ENCODE measurements at regions not wholly inside any gene's neighbourhood (a gene's known extent, or its start where the extent isn't known, plus 50 kb on each side); places are given as distances from the start of the nearest gene placed in this dataset.

GRCh38 chr10:62658516-62658915, 146.0 kb upstream of the ADO start:
- Histone ChIP-seq H3K36me3 (ENCODE audit: control insufficient read depth in 2 of 2, extremely low read depth in 1 of 2, insufficient read depth in 2 of 2, low read length in 2 of 2) (no peaks in the 10 kb centered on the region), H3K27me3 (ENCODE audit: control insufficient read depth in 2 of 2, insufficient read depth in 2 of 2, low read length in 2 of 2) (no peaks in the 10 kb centered on the region), H3K4me3 (replicated peaks in 1 of 3; ENCODE audit: insufficient read depth in 1 of 3, low read depth in 1 of 3, low read length in 3 of 3) (no peak overlapping the region), H3K9me1 (replicated peaks; ENCODE audit: control insufficient read depth, extremely low read depth, insufficient read depth, low read length) (no peaks in the 10 kb centered on the region), H3K79me2 (ENCODE audit: control insufficient read depth, insufficient read depth, low read length) (no peaks in the 10 kb centered on the region), H3K4me1 (ENCODE audit: control insufficient read depth, extremely low read depth, insufficient read depth, low read length) (no peaks in the 10 kb centered on the region), H3K27ac (ENCODE audit: insufficient read depth, low read depth, low read length) (no peak overlapping the region), H3K9ac (replicated peaks; ENCODE audit: extremely low read depth, insufficient read depth, low read length) (no peak overlapping the region), H4K20me1 (replicated peaks; ENCODE audit: control insufficient read depth, extremely low read depth, insufficient read depth, low read length) (no peaks in the 10 kb centered on the region), H2AFZ (ENCODE audit: low read depth, low read length) (no peak overlapping the region), H3K4me2 (ENCODE audit: insufficient read depth, low read length) (no peak overlapping the region), H3K9me3 (replicated peaks; ENCODE audit: control insufficient read depth, insufficient read depth, low read length) (no peaks in the 10 kb centered on the region)
- DNase-seq (ENCODE audit: low read depth, low spot score) (no peak), FAIRE-seq (no peak)
- intact Hi-C loops (cut with micrococcal nuclease) (no loop called here), dilution Hi-C loops (cut with MboI; ENCODE audit: extremely low pct_ligation_motif_present, low sequenced_read_pairs) (no loop called here)
- no TSS peak for BruUV-seq (replicated peaks)
- POLR2A ChIA-PET = no interaction called here
- CTCF ChIA-PET = no interaction called here
- TF ChIP-seq JUN (IDR thresholded peaks at IDR 0.05; ENCODE audit: borderline replicate concordance, insufficient read depth, insufficient read length, low read depth) (no peak), CTCF (IDR thresholded peaks at IDR 0.05; ENCODE audit: extremely low read depth in 1 of 2, insufficient read depth in 1 of 2, low read depth in 1 of 2, low read length in 2 of 2) (no peak), EZH2 (IDR thresholded peaks at IDR 0.05; ENCODE audit: borderline replicate concordance, low read depth, low read length, severe bottlenecking) (no peak), MYC (IDR thresholded peaks at IDR 0.05; ENCODE audit: low read depth, low read length) (no peak), GATA2 (IDR thresholded peaks at IDR 0.05; ENCODE audit: insufficient read depth, insufficient read length, low read depth, low read length) (no peak), POLR2A (IDR thresholded peaks at IDR 0.05; ENCODE audit: low read depth, low read length) (no peak), FOS (IDR thresholded peaks at IDR 0.05; ENCODE audit: borderline replicate concordance, insufficient read depth, low read length) (no peak), POLR2AphosphoS5 (IDR thresholded peaks at IDR 0.05; ENCODE audit: insufficient read depth, low read depth, low read length) (no peak)
- TF ChIP-seq, protein P1, sequence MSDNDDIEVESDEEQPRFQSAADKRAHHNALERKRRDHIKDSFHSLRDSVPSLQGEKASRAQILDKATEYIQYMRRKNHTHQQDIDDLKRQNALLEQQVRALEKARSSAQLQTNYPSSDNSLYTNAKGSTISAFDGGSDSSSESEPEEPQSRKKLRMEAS (IDR thresholded peaks at IDR 0.05; ENCODE audit: insufficient read depth, insufficient read length) = no peak
